HG02970 (cell line): ENCODE measurements at regions not wholly inside any gene's neighbourhood (a gene's known extent, or its start where the extent isn't known, plus 50 kb on each side); places are given as distances from the start of the nearest gene placed in this dataset.
"Not testable (repeated sequence)": the region's sequence is repeated elsewhere in the genome, so short reads cannot be mapped to it uniquely, and the experiment has no call there.

Experiments
- ATAC-seq: cut with Tn5 transposase; IDR thresholded peaks from one replicate; pipeline ENCODE4 v1.9.1; 2021; ENCODE audit warnings: mild to moderate bottlenecking, moderate library complexity, moderate number of reproducible peaks; ENCODE audit not compliant: unreplicated experiment, low FRiP score

GRCh38 chr9:82810915-82811314, 252.0 kb downstream of the RASEF start:
- ATAC-seq, result no peak

DNA sequence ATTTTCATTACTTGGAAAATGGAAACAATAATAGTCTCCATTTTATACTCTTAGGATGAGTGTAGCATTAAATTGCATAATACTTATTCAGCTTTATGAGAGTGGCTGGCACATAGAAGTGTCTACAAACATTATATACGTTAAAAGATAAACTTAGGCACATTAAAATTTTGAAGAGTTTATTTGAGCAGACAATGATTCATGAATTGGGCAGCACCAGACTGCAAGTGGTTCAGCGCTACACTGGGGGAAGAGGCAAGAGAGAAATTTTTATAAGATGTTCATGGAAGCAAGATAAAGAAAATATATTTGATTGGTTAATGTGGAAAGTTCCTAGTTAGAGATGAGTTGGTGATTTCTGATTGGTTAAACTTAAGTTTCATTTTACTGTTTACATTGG, 243.7 kb downstream of the RASEF start:
- no peak for ATAC-seq

DNA sequence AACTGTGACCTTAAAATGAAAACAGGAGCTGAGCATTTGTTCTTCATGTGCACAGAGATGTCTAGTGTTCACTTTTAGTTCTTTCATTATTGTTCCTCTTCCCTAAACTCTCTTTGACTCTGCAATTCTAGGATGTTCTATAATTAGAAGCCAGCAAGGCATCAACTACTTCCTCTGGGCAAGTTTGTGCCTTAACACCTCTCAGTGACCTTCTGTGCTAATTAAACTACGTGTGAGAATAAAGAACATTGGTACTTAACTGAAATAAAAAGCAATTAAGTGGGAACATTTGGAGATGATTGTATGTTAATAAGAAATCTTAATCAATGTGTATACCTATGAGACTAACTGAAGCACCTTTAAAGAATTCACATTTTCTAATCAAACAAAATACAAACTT, 242.8 kb downstream of the RASEF start:
- ATAC-seq, result no peak

- no peak for ATAC-seq
Observed at GRCh38 chr9:82829818-82830217, 233.1 kb downstream of the RASEF start.

GRCh38 chr9:82865524-82865923, 197.4 kb downstream of the RASEF start:
- ATAC-seq, result no peak

DNA sequence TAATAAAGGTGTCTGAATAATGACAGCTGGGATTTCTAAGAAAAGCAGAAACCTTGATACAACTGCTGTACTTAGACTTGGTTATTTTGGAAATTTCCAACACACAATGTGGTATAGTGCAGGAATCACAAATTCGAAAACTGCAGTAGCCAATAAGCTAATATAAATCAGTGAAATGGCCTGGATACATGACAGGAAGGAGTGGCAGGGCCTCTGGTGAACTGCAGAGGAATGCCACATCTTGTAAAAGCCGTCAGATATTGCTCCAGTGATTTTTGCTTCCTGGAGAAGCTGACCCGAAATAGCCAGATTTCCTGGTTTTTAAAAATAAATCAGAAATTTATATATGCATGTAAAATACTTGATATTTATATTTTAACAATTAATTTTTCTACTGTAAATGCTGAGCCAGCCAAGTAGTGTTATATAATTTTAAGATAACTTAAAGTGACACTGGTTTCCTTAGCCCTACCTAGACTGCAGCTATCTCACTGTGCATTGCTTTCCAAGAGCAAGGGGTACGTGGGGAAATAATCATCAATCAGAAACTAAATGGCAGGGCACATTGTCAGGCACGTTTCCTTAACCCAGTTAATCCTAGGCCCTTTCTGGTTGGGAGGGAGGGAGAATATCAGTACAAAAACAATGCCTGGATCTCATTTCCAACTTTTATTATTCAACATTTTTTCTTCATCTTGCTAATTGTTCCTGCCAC, 182.4 kb downstream of the RASEF start:
- ATAC-seq, result no peak

DNA sequence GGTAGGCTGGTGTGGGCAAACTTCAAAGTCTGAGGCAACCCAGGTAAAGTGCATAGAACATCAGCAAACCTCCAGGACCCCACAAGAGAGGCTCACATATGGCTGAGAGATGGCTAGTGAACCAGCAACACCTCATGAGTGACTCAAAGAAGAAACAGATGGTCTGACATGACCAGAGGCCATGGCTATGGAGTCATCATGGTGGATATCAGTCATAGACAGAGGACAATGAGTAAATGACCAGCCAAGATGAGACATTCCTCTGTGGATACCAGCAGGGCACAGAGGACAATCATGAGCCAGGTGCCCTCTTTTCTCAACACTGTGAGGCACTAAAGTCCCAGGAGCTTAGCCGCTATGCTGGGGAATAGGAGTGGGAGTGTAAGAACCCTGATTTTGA, 180.8 kb downstream of the RASEF start:
- ATAC-seq, result no peak

- ATAC-seq, result no peak
Observed at GRCh38 chr9:82882748-82883147, 180.2 kb downstream of the RASEF start.

DNA sequence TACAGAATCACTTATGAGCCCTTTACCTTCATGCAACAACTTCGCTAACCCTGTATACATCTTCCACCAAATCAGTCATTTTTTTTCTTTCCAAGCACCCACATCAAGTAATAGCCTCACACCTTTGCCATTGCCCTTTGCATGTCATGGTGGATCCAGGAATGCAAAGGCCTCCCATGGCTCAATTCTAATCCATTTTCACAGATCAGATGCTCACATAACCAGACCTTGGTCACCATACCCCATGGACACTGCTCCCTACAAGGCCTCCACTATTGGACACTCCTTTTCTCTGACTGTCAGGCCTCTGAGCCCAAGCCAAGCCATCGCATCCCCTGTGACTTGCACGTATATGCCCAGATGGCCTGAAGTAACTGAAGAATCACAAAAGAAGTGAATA, 179.5 kb downstream of the RASEF start:
- no peak for ATAC-seq

DNA sequence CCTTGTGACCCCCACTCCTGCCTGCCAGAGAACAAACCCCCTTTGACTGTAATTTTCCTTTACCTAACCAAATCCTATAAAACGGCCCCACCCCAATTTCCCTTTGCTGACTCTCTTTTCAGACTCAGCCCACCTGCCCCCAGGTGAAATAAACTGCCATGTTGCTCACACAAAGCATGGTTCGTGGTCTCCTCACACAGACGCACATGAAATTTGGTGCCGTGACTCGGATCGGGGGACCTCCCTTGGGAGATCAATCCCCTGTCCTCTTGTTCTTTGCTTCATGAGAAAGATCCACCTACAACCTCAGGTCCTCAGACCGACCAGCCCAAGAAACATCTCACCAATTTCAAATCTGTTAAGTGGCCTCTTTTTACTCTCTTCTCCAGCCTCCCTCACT, 179.0 kb downstream of the RASEF start:
- not testable (repeated sequence) for ATAC-seq

DNA sequence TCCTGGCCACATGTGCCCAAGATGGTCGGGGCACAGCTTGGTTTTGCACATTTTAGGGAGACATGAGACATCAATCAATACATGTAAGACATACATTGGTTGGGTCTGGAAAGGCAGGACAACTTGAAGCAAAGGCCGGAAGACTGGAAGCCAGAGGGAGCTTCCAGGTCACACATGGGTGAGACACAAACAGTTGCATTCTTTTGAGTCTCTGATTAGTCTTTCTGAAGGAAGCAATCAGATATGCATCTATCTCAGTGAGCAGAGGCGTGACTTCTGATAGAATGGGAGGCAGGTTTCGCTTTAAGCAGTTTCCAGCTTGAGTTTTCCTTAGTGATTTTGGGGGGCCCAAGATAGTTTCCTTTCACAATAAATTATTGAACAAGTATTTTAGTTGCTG, 172.5 kb downstream of the RASEF start:
- no peak for ATAC-seq

DNA sequence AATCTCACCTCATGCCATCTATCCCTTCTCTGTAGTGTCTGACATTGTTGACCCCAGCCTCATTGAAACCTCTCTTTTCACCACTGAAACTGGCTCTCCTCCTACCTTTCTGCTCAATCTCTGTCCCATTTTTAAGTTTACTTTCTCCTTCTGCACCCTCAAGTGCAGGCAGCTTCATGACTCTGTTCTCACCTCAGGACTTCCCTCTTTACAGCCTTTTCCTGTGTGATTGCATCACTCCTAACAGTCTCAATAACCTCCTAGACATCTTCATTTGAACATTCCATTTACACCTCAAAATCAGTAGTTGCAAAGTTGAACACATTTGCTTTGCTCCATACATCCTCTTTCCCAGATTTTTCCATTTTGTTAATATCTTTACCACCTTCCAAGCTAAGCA, 172.1 kb downstream of the RASEF start:
- no peak for ATAC-seq

DNA sequence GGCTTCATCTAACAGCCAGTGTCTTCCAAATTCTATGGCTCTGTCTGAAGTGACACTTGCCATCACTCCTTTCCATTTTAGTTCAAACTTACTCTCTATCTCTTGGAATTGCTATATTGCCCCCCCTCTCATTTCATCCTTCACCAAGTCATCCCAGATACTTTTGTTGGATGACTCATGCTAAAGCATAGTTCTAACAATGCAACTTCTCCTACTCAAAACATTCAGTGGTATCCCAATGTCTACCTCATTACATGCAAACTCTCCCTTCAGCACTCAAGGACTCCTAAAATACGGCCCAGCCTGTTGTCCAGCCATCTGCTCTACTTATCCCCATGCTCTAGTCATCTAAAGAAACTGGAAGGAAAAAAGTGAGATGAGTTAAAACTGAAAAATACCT, 171.6 kb downstream of the RASEF start:
- ATAC-seq, result no peak

DNA sequence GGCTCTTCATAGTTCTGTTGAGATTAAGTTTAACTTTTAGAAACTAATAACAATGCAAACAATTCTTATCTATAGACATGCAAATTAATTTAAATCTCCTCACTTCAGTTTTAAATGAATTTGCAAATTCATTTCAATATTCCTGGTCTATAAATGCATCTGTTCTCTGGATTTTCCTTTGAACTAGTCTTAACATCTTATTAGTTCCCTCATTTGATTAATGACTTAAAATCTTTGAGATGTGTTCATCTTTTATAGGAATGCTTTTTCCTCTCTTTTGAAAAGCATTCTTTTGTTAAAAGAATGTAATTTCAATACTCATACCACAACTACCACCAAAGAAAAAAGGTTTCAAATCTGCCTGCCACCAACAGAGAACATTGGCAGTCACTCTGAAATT, 169.4 kb downstream of the RASEF start:
- no peak for ATAC-seq

DNA sequence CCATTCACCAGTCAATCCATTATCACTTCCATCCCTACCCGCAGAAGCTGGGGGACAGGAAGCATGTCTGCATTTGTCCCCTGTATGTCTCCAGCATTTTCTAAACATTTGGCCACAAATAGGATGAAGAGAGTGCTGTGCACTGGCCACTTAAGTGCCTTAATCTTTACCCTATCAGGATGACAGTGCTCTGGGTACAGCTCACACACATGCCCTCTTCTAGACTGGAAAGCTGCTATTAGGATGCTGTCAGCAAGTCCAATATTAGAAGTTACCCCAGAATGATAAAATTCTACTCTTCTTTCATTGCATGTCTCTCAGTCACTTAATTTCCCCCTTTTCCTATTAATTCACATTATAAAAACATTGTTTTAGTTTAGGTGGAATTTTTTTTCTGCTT, 168.4 kb downstream of the RASEF start:
- ATAC-seq, result no peak

- no peak for ATAC-seq
Observed at GRCh38 chr9:82894961-82895821, 167.8 kb downstream of the RASEF start.

- ATAC-seq, result no peak
Observed at GRCh38 chr9:82895822-82896110, 167.2 kb downstream of the RASEF start.

DNA sequence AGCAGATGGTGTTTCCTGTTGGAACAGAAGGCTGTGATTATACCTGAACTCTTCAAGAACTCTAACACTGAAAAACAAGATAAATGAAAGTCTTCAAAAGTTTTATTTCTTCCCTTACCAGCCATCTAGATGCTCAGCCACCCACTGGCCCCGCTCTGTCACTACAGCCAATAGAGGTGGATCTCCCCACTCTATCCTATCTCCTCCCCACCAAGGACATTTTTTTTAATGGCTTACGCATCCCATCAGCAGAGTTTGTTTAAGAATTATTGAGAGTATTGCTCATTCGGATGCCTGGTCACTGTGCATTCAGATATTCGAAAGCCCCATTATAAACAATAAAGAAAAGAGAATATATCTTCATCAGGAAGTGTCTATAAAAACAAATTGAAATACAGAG, 159.4 kb downstream of the RASEF start:
- ATAC-seq, result no peak

- no peak for ATAC-seq
Observed at GRCh38 chr9:82911996-82912395, 150.9 kb downstream of the RASEF start.

DNA sequence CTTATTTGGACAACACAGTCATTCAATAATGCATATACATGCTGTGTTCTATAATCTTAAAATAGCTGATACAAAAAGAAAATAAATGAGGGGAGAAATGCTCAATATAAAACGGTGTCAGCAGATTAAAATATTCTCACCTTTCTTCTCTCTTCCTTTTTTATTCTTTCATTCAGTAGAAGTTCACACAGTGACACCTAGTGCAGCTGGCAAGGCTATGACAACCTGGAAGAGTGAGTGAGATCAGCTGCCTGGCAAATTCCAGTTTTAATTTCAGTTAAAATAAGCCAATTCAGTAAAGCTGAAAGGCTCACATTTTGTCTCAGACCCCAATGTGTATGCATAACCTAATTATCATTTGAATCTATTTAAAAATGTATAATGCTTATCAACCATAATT, 150.3 kb downstream of the RASEF start:
- ATAC-seq, result no peak

GRCh38 chr9:82916238-82916637, 146.7 kb downstream of the RASEF start:
- not testable (repeated sequence) for ATAC-seq

- no peak for ATAC-seq
Observed at GRCh38 chr9:82920154-82920553, 142.8 kb downstream of the RASEF start.
